ENCODE measurements at regions not wholly inside any gene's neighbourhood (a gene's known extent, or its start where the extent isn't known, plus 50 kb on each side); places are given as distances from the start of the nearest gene placed in this dataset.

DNA sequence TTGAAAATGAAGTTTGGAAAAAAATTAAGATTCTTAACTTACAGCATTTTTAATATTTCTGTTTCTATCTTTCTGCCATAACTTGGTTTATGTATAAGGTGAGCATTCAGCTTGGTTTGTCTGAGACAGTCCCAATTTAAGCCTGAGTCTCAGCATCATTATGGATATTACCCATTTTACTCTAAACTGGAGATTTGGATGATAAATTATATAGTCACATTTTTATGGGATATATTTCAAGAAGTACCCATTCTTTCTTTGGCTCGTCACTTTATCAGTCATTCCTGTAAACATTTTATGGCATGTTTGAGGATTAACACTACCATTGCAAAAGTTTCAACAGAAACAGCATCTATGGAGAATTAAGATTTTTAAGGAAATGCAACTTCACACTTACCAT lies 1129.0 kb upstream of the PCDH9 start:
- no peak overlapping the region for H3K27ac Mint-ChIP-seq
- no peaks in the 10 kb centered on the region for H3K4me1 Mint-ChIP-seq
- no peak overlapping the region for H3K4me3 Mint-ChIP-seq
- no peaks in the 10 kb centered on the region for H3K27me3 Mint-ChIP-seq
- H3K36me3 Mint-ChIP-seq (ENCODE audit: low read depth), result no peaks in the 10 kb centered on the region
- ATAC-seq (replicated peaks), result no peak
- peaks cover under 1% of the 10 kb centered on the region for H3K9me3 Mint-ChIP-seq

DNA sequence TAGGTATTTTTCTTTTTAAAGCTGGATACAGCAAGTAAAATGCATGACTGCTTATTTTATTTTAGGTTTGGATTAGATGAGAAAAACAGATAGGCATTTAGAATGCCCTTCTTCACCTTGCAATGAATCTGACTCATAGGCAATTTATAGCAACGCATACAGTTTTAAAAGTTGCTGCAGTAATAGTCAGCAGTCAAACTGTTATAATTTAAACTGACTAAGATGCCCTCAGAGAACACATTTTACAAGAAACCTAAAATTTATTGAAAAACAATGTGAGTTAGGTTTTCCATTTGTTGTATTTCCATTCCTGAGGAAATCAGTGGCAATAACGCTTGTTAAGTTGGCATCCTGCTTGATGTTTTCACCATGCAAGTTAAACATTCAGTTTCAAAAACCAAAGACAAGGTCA lies 1128.2 kb upstream of the PCDH9 start:
- H3K27ac Mint-ChIP-seq, result no peak overlapping the region
- H3K36me3 Mint-ChIP-seq (ENCODE audit: low read depth), result no peaks in the 10 kb centered on the region
- H3K4me1 Mint-ChIP-seq, result no peaks in the 10 kb centered on the region
- no peak for ATAC-seq (replicated peaks)
- H3K9me3 Mint-ChIP-seq, result peaks cover 6% of the 10 kb centered on the region
- H3K27me3 Mint-ChIP-seq, result no peaks in the 10 kb centered on the region
- no peak overlapping the region for H3K4me3 Mint-ChIP-seq

DNA sequence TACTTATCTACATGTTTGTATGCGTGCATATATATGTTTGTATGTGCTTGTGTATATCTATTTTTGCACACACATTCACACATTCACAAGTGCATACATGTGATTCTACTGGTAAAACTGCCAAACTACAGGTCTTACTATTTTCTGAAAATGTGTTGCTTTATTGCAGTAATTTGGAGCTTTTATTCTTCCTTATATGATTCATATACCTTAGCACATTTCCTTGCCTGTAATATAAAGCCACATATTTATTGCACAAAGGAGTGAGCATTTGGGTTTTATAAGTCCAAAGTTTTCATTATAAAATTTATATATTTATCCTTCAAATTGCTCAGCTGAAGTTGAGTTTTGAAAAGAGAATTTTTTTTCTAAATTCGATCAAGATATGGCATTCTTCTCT lies 1120.4 kb upstream of the PCDH9 start:
- Mint-ChIP-seq H3K27ac (no peak overlapping the region), H3K9me3 (peaks cover 12% of the 10 kb centered on the region), H3K4me3 (no peak overlapping the region), H3K27me3 (no peaks in the 10 kb centered on the region), H3K36me3 (ENCODE audit: low read depth) (no peaks in the 10 kb centered on the region), H3K4me1 (no peaks in the 10 kb centered on the region)
- ATAC-seq (replicated peaks), result no peak

DNA sequence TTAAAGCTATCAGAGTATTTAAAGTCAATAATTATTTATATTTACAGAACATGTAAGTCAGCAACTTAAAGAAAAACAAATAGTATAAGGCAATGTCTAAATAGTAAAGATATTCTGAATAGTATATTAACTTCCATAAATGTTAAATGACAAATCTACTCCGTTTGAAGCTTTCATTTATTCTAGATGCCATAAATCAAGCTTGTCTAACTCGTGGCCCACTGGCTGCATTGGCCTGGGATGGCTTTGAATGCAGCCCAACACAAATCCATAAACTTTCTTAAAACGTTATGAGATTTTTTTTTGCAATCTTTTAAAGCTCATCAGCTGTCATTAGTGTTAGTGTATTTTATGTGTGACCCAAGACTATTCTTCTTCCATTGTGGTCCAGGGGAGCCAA lies 1117.1 kb upstream of the PCDH9 start:
- no peak overlapping the region for H3K27ac Mint-ChIP-seq
- no peak for ATAC-seq (replicated peaks)
- H3K36me3 Mint-ChIP-seq (ENCODE audit: low read depth), result no peaks in the 10 kb centered on the region
- no peaks in the 10 kb centered on the region for H3K27me3 Mint-ChIP-seq
- peaks cover 13% of the 10 kb centered on the region for H3K9me3 Mint-ChIP-seq
- no peaks in the 10 kb centered on the region for H3K4me1 Mint-ChIP-seq
- no peak overlapping the region for H3K4me3 Mint-ChIP-seq

DNA sequence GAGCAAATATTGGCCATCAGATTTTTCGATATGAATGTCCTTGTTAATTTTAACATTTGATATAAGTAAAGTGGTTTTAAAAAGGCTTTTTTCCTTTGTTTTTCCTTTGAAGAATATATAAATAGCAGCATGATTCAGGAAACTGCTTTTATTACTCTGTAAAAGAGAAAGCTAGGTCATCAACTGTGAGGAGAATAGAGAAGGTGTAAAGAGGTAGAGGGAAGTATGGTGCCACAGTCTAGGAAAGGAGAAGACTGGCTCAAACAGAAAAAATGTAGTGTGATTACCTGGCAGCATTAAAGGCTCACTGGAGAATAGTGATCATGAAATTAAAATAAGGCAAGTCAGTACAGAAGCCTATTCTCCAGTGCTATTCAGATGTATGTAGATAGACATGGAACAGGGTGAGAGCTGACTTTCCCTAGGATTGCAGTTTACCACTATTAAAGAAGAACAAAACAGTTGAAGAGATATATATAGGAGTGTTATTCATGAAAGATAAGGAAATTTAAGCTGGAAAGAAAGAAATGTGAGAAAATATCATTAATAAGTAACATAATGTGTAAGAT lies 1115.9 kb upstream of the PCDH9 start:
- Mint-ChIP-seq H3K4me1 (no peaks in the 10 kb centered on the region), H3K27ac (no peak overlapping the region), H3K36me3 (ENCODE audit: low read depth) (no peaks in the 10 kb centered on the region), H3K27me3 (no peaks in the 10 kb centered on the region), H3K4me3 (no peak overlapping the region), H3K9me3 (peaks cover 20% of the 10 kb centered on the region)
- ATAC-seq (replicated peaks), result no peak

DNA sequence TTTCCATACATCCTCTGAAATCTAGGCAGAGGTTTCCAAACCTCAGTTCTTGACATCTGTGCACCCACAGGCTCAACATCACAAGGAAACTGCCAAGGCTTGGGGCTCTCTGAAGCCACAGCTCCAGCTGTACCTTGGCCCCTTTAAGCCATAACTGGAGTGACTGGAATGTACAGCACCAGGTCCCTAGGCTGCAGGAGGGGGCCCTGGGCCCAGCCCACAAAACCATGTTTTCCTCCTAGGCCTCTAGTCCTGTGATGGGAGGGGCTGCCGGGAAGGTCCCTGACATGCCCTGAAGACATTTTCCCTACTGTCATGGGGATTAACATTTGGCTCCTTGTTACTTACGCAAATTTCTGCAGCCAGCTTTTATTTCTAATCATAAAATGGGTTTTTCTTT lies 1093.0 kb upstream of the PCDH9 start:
- no peak overlapping the region for H3K27ac Mint-ChIP-seq
- no peaks in the 10 kb centered on the region for H3K27me3 Mint-ChIP-seq
- no peak overlapping the region for H3K4me3 Mint-ChIP-seq
- H3K4me1 Mint-ChIP-seq, result no peaks in the 10 kb centered on the region
- no peaks in the 10 kb centered on the region for H3K36me3 Mint-ChIP-seq (ENCODE audit: low read depth)
- ATAC-seq (replicated peaks), result no peak
- H3K9me3 Mint-ChIP-seq, result peaks cover 26% of the 10 kb centered on the region

DNA sequence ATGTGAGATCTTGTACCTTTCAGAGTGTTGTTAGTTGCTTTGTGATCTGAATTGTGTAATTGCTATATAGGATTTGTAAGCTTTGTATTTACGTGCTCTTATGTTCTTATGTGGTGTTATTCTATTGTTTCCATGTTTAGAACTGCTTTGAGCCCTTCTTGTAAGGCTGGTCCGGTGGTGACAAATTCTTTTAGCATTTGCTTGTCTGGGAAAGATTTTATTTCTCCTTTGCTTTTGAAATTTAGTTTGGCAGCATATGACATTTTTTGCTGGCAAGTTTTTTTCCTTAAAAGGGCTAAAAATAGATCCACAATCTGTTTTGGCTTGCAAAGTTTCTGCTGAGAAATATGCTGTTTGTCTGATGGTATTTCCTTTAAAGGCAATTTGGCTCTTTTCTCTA lies 1089.2 kb upstream of the PCDH9 start:
- H3K4me1 Mint-ChIP-seq, result no peaks in the 10 kb centered on the region
- H3K27me3 Mint-ChIP-seq, result no peaks in the 10 kb centered on the region
- no peaks in the 10 kb centered on the region for H3K36me3 Mint-ChIP-seq (ENCODE audit: low read depth)
- peaks cover 39% of the 10 kb centered on the region for H3K9me3 Mint-ChIP-seq
- H3K27ac Mint-ChIP-seq, result no peak overlapping the region
- no peak overlapping the region for H3K4me3 Mint-ChIP-seq
- no peak for ATAC-seq (replicated peaks)

DNA sequence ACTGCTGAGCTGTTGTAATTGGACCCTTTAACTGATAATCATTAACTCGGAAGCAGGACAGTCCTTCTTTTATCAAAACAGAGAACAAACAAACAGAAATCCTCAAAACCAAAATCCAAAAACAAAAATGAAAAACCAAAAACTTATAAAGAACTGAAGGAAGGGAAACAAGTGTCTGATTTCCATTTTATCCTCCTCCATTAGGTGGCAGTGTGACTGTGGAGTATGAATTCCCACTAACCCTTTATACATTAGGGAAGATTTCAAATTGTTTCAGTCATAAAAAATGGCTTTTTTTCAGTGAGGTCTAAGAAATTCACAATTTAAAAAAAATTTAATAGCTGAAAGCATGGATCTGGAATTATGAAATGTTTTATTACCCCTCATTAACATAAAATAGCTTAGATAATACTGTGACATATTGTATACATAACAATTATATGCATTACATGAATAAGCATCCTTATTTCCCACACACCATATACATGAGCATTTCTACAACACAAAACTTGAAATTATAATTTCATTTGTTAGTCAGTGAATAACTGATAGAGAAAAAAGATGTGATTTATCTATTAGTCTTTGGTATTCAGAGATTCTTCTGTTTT lies 1074.3 kb upstream of the PCDH9 start:
- no peaks in the 10 kb centered on the region for H3K4me1 Mint-ChIP-seq
- no peak overlapping the region for H3K27ac Mint-ChIP-seq
- no peaks in the 10 kb centered on the region for H3K36me3 Mint-ChIP-seq (ENCODE audit: low read depth)
- no peak overlapping the region for H3K4me3 Mint-ChIP-seq
- ATAC-seq (replicated peaks), result no peak
- no peaks in the 10 kb centered on the region for H3K27me3 Mint-ChIP-seq
- H3K9me3 Mint-ChIP-seq, result peaks cover 12% of the 10 kb centered on the region

DNA sequence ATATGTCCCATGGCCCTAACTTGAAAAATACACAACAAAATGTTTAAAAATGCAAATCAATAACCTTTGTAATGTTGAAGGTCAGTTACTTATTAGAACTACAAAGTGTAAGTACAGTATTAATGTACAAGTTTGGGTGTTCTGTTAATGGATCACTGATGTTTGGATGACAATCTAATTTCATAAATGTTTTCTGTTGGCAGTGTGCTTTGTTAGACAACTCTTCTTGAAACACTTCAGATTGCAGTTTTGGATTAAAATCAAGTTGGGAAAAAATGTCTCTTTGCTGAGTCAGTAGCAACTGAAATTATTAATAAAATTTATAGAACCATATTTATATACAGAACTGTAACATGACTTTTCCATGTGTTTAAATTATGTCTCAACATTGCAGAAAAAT lies 1063.5 kb upstream of the PCDH9 start:
- Mint-ChIP-seq H3K36me3 (ENCODE audit: low read depth) (no peaks in the 10 kb centered on the region), H3K27me3 (no peaks in the 10 kb centered on the region), H3K4me1 (no peaks in the 10 kb centered on the region), H3K9me3 (no peaks in the 10 kb centered on the region), H3K27ac (no peak overlapping the region), H3K4me3 (no peak overlapping the region)
- ATAC-seq (replicated peaks), result no peak

DNA sequence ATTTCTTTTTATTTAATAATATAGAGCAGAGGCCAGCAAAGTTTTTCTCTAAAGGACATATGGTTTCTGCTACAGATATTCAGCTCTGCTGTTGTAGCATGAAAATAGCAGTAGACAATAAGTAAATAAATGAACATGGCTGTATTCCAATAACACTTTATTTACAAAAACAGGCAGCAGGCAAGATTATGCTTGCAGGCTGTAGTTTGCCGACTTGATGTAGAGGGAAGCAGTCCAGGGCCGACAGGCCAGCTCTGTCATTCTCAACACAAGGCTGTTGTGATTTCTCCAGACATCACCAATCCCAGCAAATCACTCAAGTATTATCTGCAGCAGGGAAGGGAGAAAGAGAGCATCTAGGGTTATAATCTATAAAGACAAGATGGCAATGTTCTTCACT lies 1062.5 kb upstream of the PCDH9 start:
- H3K36me3 Mint-ChIP-seq (ENCODE audit: low read depth), result no peaks in the 10 kb centered on the region

DNA sequence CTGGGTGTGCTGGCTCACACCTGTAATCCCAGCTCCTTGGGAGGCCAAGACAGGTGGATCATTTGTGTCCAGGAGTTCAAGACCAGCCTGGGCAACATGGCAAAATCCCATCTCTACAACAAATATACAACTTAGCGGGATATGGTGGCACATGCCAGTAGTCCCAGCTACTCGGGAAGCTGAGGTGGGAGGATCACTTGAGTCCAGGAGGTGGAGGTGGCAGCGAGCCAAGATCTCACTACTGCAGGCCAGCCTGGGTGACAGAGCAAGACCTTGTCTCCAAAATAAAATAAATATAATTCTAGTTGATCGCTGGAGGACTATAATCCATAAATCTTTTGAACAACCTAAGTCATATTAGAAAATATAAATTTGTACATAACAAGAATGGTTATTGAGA lies 1061.5 kb upstream of the PCDH9 start:
- Mint-ChIP-seq H3K27me3 (no peaks in the 10 kb centered on the region), H3K36me3 (ENCODE audit: low read depth) (no peaks in the 10 kb centered on the region), H3K27ac (no peak overlapping the region), H3K4me3 (no peak overlapping the region), H3K4me1 (no peaks in the 10 kb centered on the region), H3K9me3 (peaks cover 3% of the 10 kb centered on the region)
- no peak for ATAC-seq (replicated peaks)

More for the DNA sequence above, 1062.5 kb upstream of the PCDH9 start:
- no peaks in the 10 kb centered on the region for H3K4me1 Mint-ChIP-seq
- H3K27ac Mint-ChIP-seq, result no peak overlapping the region
- peaks cover 3% of the 10 kb centered on the region for H3K9me3 Mint-ChIP-seq
- no peak for ATAC-seq (replicated peaks)
- H3K4me3 Mint-ChIP-seq, result no peak overlapping the region
- H3K27me3 Mint-ChIP-seq, result no peaks in the 10 kb centered on the region

DNA sequence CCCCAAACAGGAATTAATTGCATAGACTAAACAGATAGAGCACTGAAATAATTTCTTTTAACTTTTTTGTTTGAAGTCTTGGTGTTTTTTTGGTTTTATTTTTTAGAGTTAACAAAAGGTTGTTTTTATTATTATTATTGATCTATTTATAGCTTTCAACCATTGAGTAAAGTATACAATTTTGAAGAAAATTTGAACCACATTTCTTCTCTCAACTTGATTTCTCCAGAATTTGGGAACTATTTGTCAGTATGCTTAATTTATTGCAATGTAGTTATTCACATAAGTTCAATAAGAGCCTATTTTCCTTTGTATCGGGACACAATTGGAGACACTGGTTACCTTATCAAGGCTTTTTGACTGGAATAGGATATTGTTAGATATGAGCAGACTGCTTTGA lies 1045.6 kb upstream of the PCDH9 start:
- H3K9me3 Mint-ChIP-seq, result peaks cover 25% of the 10 kb centered on the region
- ATAC-seq (replicated peaks), result no peak

DNA sequence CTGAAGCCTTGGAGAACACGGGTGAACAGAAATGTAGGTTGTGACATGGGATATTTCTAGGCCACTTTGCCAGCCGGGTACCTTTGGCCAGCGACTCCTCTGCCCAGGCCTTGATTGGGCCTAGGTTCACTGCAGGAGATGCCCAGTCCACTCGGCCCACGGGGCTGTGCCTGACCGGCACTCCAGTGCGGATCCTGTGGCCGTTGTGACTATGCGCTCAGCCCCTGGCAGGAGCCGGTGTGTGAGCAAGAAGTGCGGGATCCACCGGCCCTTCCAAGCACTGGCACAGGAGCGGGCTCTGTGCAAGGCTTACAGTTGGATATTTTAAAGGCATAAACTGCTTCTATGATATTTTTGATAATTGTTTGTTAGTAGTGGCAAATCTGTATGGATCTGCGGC lies 1042.5 kb upstream of the PCDH9 start:
- Mint-ChIP-seq H3K4me1 (no peaks in the 10 kb centered on the region), H3K4me3 (no peak overlapping the region), H3K36me3 (ENCODE audit: low read depth) (no peaks in the 10 kb centered on the region), H3K27me3 (no peaks in the 10 kb centered on the region), H3K27ac (no peak overlapping the region), H3K9me3 (peaks cover 22% of the 10 kb centered on the region)
- no peak for ATAC-seq (replicated peaks)

More for the DNA sequence above, 1045.6 kb upstream of the PCDH9 start:
- no peaks in the 10 kb centered on the region for H3K4me1 Mint-ChIP-seq
- H3K27ac Mint-ChIP-seq, result no peak overlapping the region
- H3K4me3 Mint-ChIP-seq, result no peak overlapping the region
- no peaks in the 10 kb centered on the region for H3K27me3 Mint-ChIP-seq
- no peaks in the 10 kb centered on the region for H3K36me3 Mint-ChIP-seq (ENCODE audit: low read depth)

DNA sequence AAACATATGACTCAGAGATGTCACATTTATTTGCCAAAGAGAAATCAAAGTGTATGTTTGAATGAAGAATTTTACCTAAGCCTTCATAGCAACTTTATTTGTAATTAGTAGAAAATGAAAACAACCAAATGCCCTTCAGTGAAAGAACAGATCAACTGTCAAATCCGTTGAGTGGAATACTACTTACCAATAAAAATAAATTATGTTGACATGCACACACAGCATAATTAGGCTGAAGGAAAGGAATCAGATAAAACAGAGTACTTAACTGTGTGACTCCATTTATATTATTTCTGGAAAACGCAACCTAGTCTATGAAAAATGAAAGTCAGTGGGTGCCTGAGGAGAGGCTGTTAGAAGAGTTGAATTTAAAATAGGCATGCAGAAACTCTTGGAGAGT lies 1034.6 kb upstream of the PCDH9 start:
- H3K27ac Mint-ChIP-seq, result no peak overlapping the region
- H3K27me3 Mint-ChIP-seq, result no peaks in the 10 kb centered on the region
- H3K4me3 Mint-ChIP-seq, result no peak overlapping the region
- no peaks in the 10 kb centered on the region for H3K36me3 Mint-ChIP-seq (ENCODE audit: low read depth)
- H3K4me1 Mint-ChIP-seq, result no peaks in the 10 kb centered on the region
- H3K9me3 Mint-ChIP-seq, result peaks cover 3% of the 10 kb centered on the region
- no peak for ATAC-seq (replicated peaks)

DNA sequence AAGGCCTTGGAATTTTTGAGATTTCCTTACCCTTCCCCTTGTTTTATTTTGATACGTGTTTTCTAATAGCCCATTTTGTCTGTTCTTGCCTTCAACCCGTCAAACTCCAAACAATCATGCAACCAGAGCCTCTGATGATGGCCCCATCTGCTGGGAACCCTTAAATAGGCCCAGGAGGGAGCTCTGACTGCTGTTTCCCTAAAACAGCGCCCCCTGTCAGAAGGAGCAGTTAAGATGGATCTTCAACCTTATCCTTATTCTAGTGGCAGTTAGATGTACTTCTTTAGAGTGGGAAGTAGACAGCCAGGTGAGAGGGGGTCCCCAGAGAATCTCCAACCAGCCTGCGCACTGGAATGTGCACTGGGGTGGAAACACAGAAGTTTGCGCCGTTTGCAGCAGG lies 1031.0 kb upstream of the PCDH9 start:
- no peak overlapping the region for H3K4me3 Mint-ChIP-seq
- ATAC-seq (replicated peaks), result no peak
- no peak overlapping the region for H3K27ac Mint-ChIP-seq
- H3K4me1 Mint-ChIP-seq, result no peaks in the 10 kb centered on the region
- peaks cover 9% of the 10 kb centered on the region for H3K9me3 Mint-ChIP-seq
- H3K36me3 Mint-ChIP-seq (ENCODE audit: low read depth), result no peaks in the 10 kb centered on the region
- no peaks in the 10 kb centered on the region for H3K27me3 Mint-ChIP-seq

All from activated T-helper 17 cell treated with anti-CD3 and anti-CD28 coated beads, Interleukin-2, amount 50 U/mL, for 72 hours (primary cell).